D341Med (cell line): ENCODE measurements at regions not wholly inside any gene's neighbourhood (a gene's known extent, or its start where the extent isn't known, plus 50 kb on each side); places are given as distances from the start of the nearest gene placed in this dataset.

Source experiments
- DNase-seq: peaks from one replicate; pipeline ENCODE4 v3.0.0; 2012; ENCODE audit warnings: low spot score

GRCh38 chr2:22486343-22486742 is 898.6 kb upstream of the KLHL29 start:
- DNase-seq, result no peak

- no peak for DNase-seq
Observed at GRCh38 chr2:22487036-22487435, 897.9 kb upstream of the KLHL29 start.

- no peak for DNase-seq
Observed at GRCh38 chr2:22487541-22487940, 897.4 kb upstream of the KLHL29 start.

- DNase-seq, result no peak
Observed at GRCh38 chr2:22491442-22491841, 893.5 kb upstream of the KLHL29 start.

GRCh38 chr2:22494156-22494555 is 890.8 kb upstream of the KLHL29 start:
- DNase-seq, result no peak

GRCh38 chr2:22497064-22497463 is 887.9 kb upstream of the KLHL29 start:
- no peak for DNase-seq

- DNase-seq, result no peak
Observed at GRCh38 chr2:22497789-22498188, 887.2 kb upstream of the KLHL29 start.

GRCh38 chr2:22499082-22499839 is 885.7 kb upstream of the KLHL29 start:
- no peak for DNase-seq

- no peak for DNase-seq
Observed at GRCh38 chr2:22500555-22500935, 884.4 kb upstream of the KLHL29 start.

GRCh38 chr2:22501851-22502250 is 883.1 kb upstream of the KLHL29 start:
- DNase-seq, result no peak

- DNase-seq, result no peak
Observed at GRCh38 chr2:22513563-22513962, 871.4 kb upstream of the KLHL29 start.

- DNase-seq, result no peak
Observed at GRCh38 chr2:22517141-22517540, 867.8 kb upstream of the KLHL29 start.

GRCh38 chr2:22518641-22519040 is 866.3 kb upstream of the KLHL29 start:
- DNase-seq, result no peak

GRCh38 chr2:22520369-22521288 is 864.4 kb upstream of the KLHL29 start:
- no peak for DNase-seq

GRCh38 chr2:22521620-22522019 is 863.4 kb upstream of the KLHL29 start:
- no peak for DNase-seq

- no peak for DNase-seq
Observed at GRCh38 chr2:22525681-22526080, 859.3 kb upstream of the KLHL29 start.

GRCh38 chr2:22530131-22530530 is 854.8 kb upstream of the KLHL29 start:
- no peak for DNase-seq

GRCh38 chr2:22536133-22536532 is 848.8 kb upstream of the KLHL29 start:
- no peak for DNase-seq

- DNase-seq, result no peak
Observed at GRCh38 chr2:22554453-22554852, 830.5 kb upstream of the KLHL29 start.

- DNase-seq, result no peak
Observed at GRCh38 chr2:22557406-22557805, 827.6 kb upstream of the KLHL29 start.

GRCh38 chr2:22560021-22560420 is 825.0 kb upstream of the KLHL29 start:
- no peak for DNase-seq

- no peak for DNase-seq
Observed at GRCh38 chr2:22579341-22579740, 805.6 kb upstream of the KLHL29 start.

GRCh38 chr2:22582107-22582506 is 802.9 kb upstream of the KLHL29 start:
- no peak for DNase-seq
